ENCODE measurements at regions not wholly inside any gene's neighbourhood (a gene's known extent, or its start where the extent isn't known, plus 50 kb on each side); places are given as distances from the start of the nearest gene placed in this dataset.

- TF ChIP-seq, protein P1, sequence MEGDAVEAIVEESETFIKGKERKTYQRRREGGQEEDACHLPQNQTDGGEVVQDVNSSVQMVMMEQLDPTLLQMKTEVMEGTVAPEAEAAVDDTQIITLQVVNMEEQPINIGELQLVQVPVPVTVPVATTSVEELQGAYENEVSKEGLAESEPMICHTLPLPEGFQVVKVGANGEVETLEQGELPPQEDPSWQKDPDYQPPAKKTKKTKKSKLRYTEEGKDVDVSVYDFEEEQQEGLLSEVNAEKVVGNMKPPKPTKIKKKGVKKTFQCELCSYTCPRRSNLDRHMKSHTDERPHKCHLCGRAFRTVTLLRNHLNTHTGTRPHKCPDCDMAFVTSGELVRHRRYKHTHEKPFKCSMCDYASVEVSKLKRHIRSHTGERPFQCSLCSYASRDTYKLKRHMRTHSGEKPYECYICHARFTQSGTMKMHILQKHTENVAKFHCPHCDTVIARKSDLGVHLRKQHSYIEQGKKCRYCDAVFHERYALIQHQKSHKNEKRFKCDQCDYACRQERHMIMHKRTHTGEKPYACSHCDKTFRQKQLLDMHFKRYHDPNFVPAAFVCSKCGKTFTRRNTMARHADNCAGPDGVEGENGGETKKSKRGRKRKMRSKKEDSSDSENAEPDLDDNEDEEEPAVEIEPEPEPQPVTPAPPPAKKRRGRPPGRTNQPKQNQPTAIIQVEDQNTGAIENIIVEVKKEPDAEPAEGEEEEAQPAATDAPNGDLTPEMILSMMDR (IDR thresholded peaks at IDR 0.05; ENCODE audit: low read length): no peak
- no peak for TF ChIP-seq EZH2 (optimal IDR thresholded peaks at IDR 0.05; ENCODE audit: low read depth, low read length)
These were observed 367.7 kb upstream of the NEGR1 start for GRCh38 chr1:72649991-72650390.
